Pancreas (tissue), 10 donors: ENCODE measurements at regions not wholly inside any gene's neighbourhood (a gene's known extent, or its start where the extent isn't known, plus 50 kb on each side); places are given as distances from the start of the nearest gene placed in this dataset.

Source experiments
- ATAC-seq, 4 donors: fragments of 200-7000 bp; cut with Tn5 transposase; one replicate each; pipeline versions ENCODE4 v1.8.0 to v1.9.1; 2020; ENCODE audit warnings: mild to moderate bottlenecking in 4 of 4, moderate library complexity in 4 of 4
- DNase-seq, 6 donors: peaks; one replicate each; pipeline ENCODE4 v3.0.0-alpha.2; 2020
- FAIRE-seq: peaks from 2 replicates; lab custom pipeline; 2012; peaks lifted over from hg19 to GRCh38; lab: Jason Lieb, UNC
- H3K27ac ChIP-seq, 4 donors: fragments of 200-600 bp; sonication (generic); 1 replicate in 3 of 4; 2 replicates in 1 of 4; pipeline versions ENCODE4 v1.5.0 to v1.8.0; 2020
- H3K27me3 ChIP-seq, 4 donors: fragments of 200-600 bp; one replicate each; pipeline ENCODE4 v1.8.0; 2021
- H3K36me3 ChIP-seq, 3 donors: fragments of 200-600 bp; sonication (generic) in 1 of 3; one replicate each; pipeline versions ENCODE4 v1.5.0 to v1.8.0; 2020 to 2021
- H3K4me1 ChIP-seq, 3 donors: fragments of 200-600 bp; one replicate each; pipeline ENCODE4 v1.8.0; 2021
- H3K4me3 ChIP-seq, 4 donors: fragments of 200-600 bp; sonication (generic) in 2 of 4; one replicate each; pipeline versions ENCODE4 v1.5.0 to v1.8.0; 2020 to 2021
- H3K9me3 ChIP-seq, 4 donors: fragments of 200-600 bp; one replicate each; pipeline ENCODE4 v1.8.0; 2021
- CTCF ChIP-seq, 4 donors: fragments of 200-600 bp; sonication (generic) in 3 of 4; IDR thresholded peaks; one replicate each; pipeline versions ENCODE4 v1.5.0 to v1.8.0; 2021; ENCODE audit warnings: antibody characterized with exemption in 4 of 4
- WGBS, 2 donors: extraction: QIAGEN DNeasy Blood & Tissue Kit; methylation state at CpG; one replicate each; pipeline ENCODE4 v1.1.7; 2013; 5-methylcytosine and 5-hydroxymethylcytosine counted together
- intact Hi-C, 3 donors: fragments of 100-400 bp; cut with DNase I; formaldehyde crosslinking; loops; one replicate each; pipeline versions ENCODE4 v1.11.1 to v1.14.2; 2022
- donor health status: healthy with polysubstance abuse.
- donor health status: DM: no; HTN: no; CAD: no; lungs with moderate emphysema.
- donor health status: DM: no; HTN: no; CAD: no.
- donor health status: control.
- donor health status: control.
- donor health status: Bipolar disorder and iron deficiency.
- donor health status: DM: yes; HTN: yes; CAD: no.
- donor health status: DM: no; HTN: no; CAD: no.
- donor health status: DM: no; HTN: no; CAD: no.
- donor health status: DM: yes; HTN: yes; CAD: no.

GRCh38 chr2:2719781-2720180 lies 388.7 kb upstream of the MYT1L start:
- Histone ChIP-seq H3K27me3 (no peaks in the 10 kb centered on the region), H3K4me1 (no peaks in the 10 kb centered on the region), H3K9me3 (no peaks in the 10 kb centered on the region), H3K27ac (no peak overlapping the region), H3K4me3 (no peak overlapping the region), H3K36me3 (no peaks in the 10 kb centered on the region)
- WGBS, 2 donors: 50 to 65% methylated on average over 8 of the region's 8 CpGs
- intact Hi-C loops: no loop called here
- no peak for TF ChIP-seq CTCF (IDR thresholded peaks at IDR 0.05)
- ATAC-seq (no peak), DNase-seq (no peak), FAIRE-seq (no peak)

GRCh38 chr2:2719015-2719414 lies 387.9 kb upstream of the MYT1L start:
- Histone ChIP-seq H3K27ac (no peak overlapping the region), H3K27me3 (no peaks in the 10 kb centered on the region), H3K9me3 (no peaks in the 10 kb centered on the region), H3K36me3 (no peaks in the 10 kb centered on the region), H3K4me1 (no peaks in the 10 kb centered on the region), H3K4me3 (no peak overlapping the region)
- intact Hi-C loops: no loop called here
- DNase-seq: no peak
- TF ChIP-seq CTCF (IDR thresholded peaks at IDR 0.05): no peak
- no peak for ATAC-seq
- WGBS, 2 donors: 25 to 32% methylated on average over 6 of the region's 6 CpGs
- FAIRE-seq: no peak

GRCh38 chr2:2717406-2717805 lies 386.3 kb upstream of the MYT1L start:
- DNase-seq: no peak
- no peak for TF ChIP-seq CTCF (IDR thresholded peaks at IDR 0.05)
- 46 to 55% methylated on average over 7 of the region's 7 CpGs for WGBS, 2 donors
- intact Hi-C loops: no loop called here
- Histone ChIP-seq H3K36me3 (no peaks in the 10 kb centered on the region), H3K9me3 (no peaks in the 10 kb centered on the region), H3K4me1 (no peaks in the 10 kb centered on the region), H3K27me3 (peaks cover 0 to 10% (median 0%) of the 10 kb centered on the region in 4 donors), H3K4me3 (no peak overlapping the region), H3K27ac (no peak overlapping the region)
- no peak for ATAC-seq
- FAIRE-seq: no peak

- 59 to 66% methylated on average over 10 to 11 of the region's 11 CpGs for WGBS, 2 donors
- peaks cover 0 to 10% (median 0%) of the 10 kb centered on the region in 4 donors for H3K27me3 ChIP-seq
- H3K4me3 ChIP-seq: no peak overlapping the region
- DNase-seq (no peak), FAIRE-seq (no peak), ATAC-seq (no peak)
- intact Hi-C loops: no loop called here
- H3K4me1 ChIP-seq: no peaks in the 10 kb centered on the region
- no peak for TF ChIP-seq CTCF (IDR thresholded peaks at IDR 0.05)
- no peaks in the 10 kb centered on the region for H3K36me3 ChIP-seq
- no peak overlapping the region for H3K27ac ChIP-seq
- H3K9me3 ChIP-seq: no peaks in the 10 kb centered on the region
Observed at GRCh38 chr2:2716771-2717170, 385.7 kb upstream of the MYT1L start.

GRCh38 chr2:2715036-2715818 lies 384.2 kb upstream of the MYT1L start:
- Histone ChIP-seq H3K4me3 (no peak overlapping the region), H3K27me3 (peaks cover 0 to 10% (median 0%) of the 10 kb centered on the region in 4 donors), H3K27ac (no peak overlapping the region), H3K4me1 (no peaks in the 10 kb centered on the region), H3K9me3 (no peaks in the 10 kb centered on the region), H3K36me3 (no peaks in the 10 kb centered on the region)
- ATAC-seq (no peak), FAIRE-seq (no peak), DNase-seq (no peak)
- intact Hi-C loops: no loop called here
- 58 to 62% methylated on average over 18 of the region's 18 CpGs for WGBS, 2 donors
- no peak for TF ChIP-seq CTCF (IDR thresholded peaks at IDR 0.05)
